RWPE2 (cell line): ENCODE measurements at regions not wholly inside any gene's neighbourhood (a gene's known extent, or its start where the extent isn't known, plus 50 kb on each side); places are given as distances from the start of the nearest gene placed in this dataset.

Experiments used
- ATAC-seq: fragments of 200-7000 bp; cut with Tn5 transposase; 3 replicates; pipeline ENCODE4 v1.9.1; 2021; ENCODE audit warnings: low read depth
- DNase-seq: peaks from one replicate; pipeline ENCODE4 v3.0.0-alpha.2; 2020; ENCODE audit warnings: low spot score
- H3K27ac ChIP-seq: fragments of 450-650 bp; 2 replicates; pipeline ENCODE4 v1.5.1; 2017; ENCODE audit warnings: mild to moderate bottlenecking; ENCODE audit not compliant: poor library complexity, severe bottlenecking
- H3K27me3 ChIP-seq: fragments of 250-450 bp; sonication (Bioruptor Pico); 2 replicates; pipeline ENCODE4 v1.5.1; 2021; ENCODE audit warnings: mild to moderate bottlenecking, moderate library complexity; ENCODE audit not compliant: insufficient read depth, poor library complexity, severe bottlenecking
- H3K36me3 ChIP-seq: fragments of 250-450 bp; sonication (Bioruptor Pico); 2 replicates; pipeline ENCODE4 v1.5.1; 2020; ENCODE audit warnings: low read depth, mild to moderate bottlenecking, moderate library complexity
- H3K4me1 ChIP-seq: fragments of 250-450 bp; sonication (Bioruptor Pico); 2 replicates; pipeline ENCODE4 v1.5.1; 2021; ENCODE audit warnings: mild to moderate bottlenecking, moderate library complexity; ENCODE audit not compliant: insufficient read depth, poor library complexity, severe bottlenecking
- H3K4me3 ChIP-seq: fragments of 250-450 bp; sonication (Bioruptor Pico); 2 replicates; pipeline ENCODE4 v1.5.1; 2021; ENCODE audit warnings: mild to moderate bottlenecking, moderate library complexity; ENCODE audit not compliant: severe bottlenecking
- H3K9me3 ChIP-seq: fragments of 250-450 bp; sonication (Bioruptor Pico); 2 replicates; pipeline ENCODE4 v1.5.1; 2021; ENCODE audit warnings: mild to moderate bottlenecking, moderate library complexity; ENCODE audit not compliant: severe bottlenecking
- CTCF ChIP-seq: fragments of 450-650 bp; IDR thresholded peaks from one replicate; pipeline ENCODE4 v1.5.1; 2017; ENCODE audit warnings: mild to moderate bottlenecking, moderate library complexity; ENCODE audit not compliant: poor library complexity, severe bottlenecking

GRCh38 chr18:39913672-39914366 is 2041.2 kb upstream of the PIK3C3 start:
- TF ChIP-seq CTCF: no peak
- ATAC-seq: no peak
- no peaks in the 10 kb centered on the region for H3K4me1 ChIP-seq

DNA sequence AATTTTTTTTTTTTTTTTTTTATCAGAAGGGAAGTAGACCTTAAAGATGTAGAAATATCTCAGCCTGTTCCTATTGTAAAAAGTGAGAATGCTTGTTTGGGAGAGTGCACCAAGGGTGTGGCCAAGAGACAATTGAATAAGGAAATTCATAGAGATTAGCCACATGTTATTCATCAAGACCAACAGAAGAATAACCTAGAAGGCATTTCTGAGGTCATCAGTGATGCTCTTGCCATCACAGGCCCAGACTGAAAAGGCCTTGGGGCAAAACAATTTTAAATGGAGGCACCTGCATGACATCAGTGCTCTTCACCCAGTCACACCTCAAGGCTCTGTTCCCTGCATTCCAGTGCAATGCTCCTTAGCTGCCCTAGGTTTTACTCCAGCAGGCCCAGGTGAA is 2043.3 kb upstream of the PIK3C3 start:
- no peak overlapping the region for H3K4me3 ChIP-seq
- H3K4me1 ChIP-seq: no peaks in the 10 kb centered on the region
- H3K9me3 ChIP-seq: no peaks in the 10 kb centered on the region
- ATAC-seq (peak; percentile 21; the same call in 2 of the 3 replicates), DNase-seq (no peak)
- no peak overlapping the region for H3K27ac ChIP-seq
- TF ChIP-seq CTCF: no peak
- H3K27me3 ChIP-seq: no peaks in the 10 kb centered on the region
- H3K36me3 ChIP-seq: no peaks in the 10 kb centered on the region

More at GRCh38 chr18:39913672-39914366, 2041.2 kb upstream of the PIK3C3 start:
- H3K9me3 ChIP-seq: no peaks in the 10 kb centered on the region
- no peaks in the 10 kb centered on the region for H3K27me3 ChIP-seq
- no peak for DNase-seq
- H3K4me3 ChIP-seq: no peak overlapping the region
- no peak overlapping the region for H3K27ac ChIP-seq
- H3K36me3 ChIP-seq: no peaks in the 10 kb centered on the region

DNA sequence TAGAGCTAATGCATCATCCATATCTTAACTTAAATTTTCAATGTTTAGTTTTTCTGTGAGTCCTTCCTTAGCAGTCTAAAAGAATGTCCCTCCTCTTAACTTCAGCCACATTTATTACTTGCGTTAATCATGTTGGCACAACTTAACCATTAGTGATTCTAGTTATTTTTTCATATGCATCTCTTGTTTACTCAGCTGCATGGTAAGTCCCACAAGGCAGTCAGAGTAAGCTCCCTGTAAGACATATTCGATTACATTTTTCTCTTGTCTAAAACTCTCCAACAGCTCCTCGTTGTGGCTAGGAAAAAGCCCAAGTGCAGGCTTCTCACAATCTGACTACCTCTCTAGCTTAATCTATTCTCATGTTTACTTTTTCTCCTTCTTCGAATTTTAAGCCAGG is 2045.3 kb upstream of the PIK3C3 start:
- Histone ChIP-seq H3K36me3 (no peaks in the 10 kb centered on the region), H3K9me3 (no peaks in the 10 kb centered on the region), H3K27me3 (no peaks in the 10 kb centered on the region), H3K4me3 (no peak overlapping the region), H3K27ac (no peak overlapping the region), H3K4me1 (no peaks in the 10 kb centered on the region)
- DNase-seq (no peak), ATAC-seq (no peak)
- no peak for TF ChIP-seq CTCF

DNA sequence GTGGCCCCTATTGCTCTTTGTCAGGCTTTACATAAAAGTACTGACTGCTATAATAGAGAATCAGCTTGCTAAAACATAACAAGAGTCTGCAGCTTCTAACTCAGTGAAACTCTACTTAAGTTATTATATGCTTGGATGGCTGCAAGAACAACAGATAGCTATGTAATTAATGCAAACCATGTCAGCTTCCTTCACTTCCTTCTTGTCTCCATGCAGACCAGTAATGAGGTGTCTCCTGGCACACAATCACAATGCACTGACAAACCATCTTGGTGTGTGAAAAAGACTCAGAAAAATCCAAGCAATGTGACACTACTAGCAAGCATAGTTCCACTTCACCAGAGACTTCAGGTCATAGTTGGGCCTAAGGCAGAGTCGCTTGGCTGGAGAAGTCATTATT is 2068.9 kb upstream of the PIK3C3 start:
- Histone ChIP-seq H3K27me3 (no peaks in the 10 kb centered on the region), H3K36me3 (no peaks in the 10 kb centered on the region), H3K4me3 (no peak overlapping the region), H3K4me1 (peaks cover 4% of the 10 kb centered on the region), H3K9me3 (no peaks in the 10 kb centered on the region), H3K27ac (no peak overlapping the region)
- TF ChIP-seq CTCF: no peak
- ATAC-seq (no peak), DNase-seq (no peak)

- no peak for TF ChIP-seq CTCF
- no peak for DNase-seq
- no peak for ATAC-seq
These were observed 2082.4 kb upstream of the PIK3C3 start for GRCh38 chr18:39872651-39873050.

More at GRCh38 chr18:39872651-39873050, 2082.4 kb upstream of the PIK3C3 start:
- H3K4me3 ChIP-seq: no peak overlapping the region
- no peaks in the 10 kb centered on the region for H3K9me3 ChIP-seq
- H3K4me1 ChIP-seq: peaks cover 12% of the 10 kb centered on the region
- no peaks in the 10 kb centered on the region for H3K36me3 ChIP-seq
- no peak overlapping the region for H3K27ac ChIP-seq
- H3K27me3 ChIP-seq: no peaks in the 10 kb centered on the region
